ENCODE measurements at regions not wholly inside any gene's neighbourhood (a gene's known extent, or its start where the extent isn't known, plus 50 kb on each side); places are given as distances from the start of the nearest gene placed in this dataset.
"Not testable (repeated sequence)": the region's sequence is repeated elsewhere in the genome, so short reads cannot be mapped to it uniquely, and the experiment has no call there.

DNA sequence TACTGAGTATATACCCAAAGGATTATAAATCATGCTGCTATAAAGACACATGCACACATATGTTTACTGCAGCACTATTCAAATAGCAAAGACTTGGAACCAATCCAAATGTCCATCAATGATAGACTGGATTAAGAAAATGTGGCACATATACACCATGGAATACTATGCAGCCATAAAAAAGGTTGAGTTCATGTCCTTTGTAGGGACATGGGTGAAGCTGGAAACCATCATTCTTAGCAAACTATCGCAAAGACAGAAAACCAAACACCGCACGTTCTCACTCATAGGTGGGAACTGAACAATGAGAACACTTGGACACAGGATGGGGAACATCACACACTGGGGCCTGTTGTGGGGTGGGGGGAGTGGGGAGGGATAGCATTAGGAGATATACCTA lies 378.3 kb upstream of the PIK3R1 start:
- not testable (repeated sequence) for TF ChIP-seq ARNTL (CRISPR knock-in tag; IDR thresholded peaks at IDR 0.05; ENCODE audit: borderline replicate concordance, low read depth); ISL1 (CRISPR knock-in tag; IDR thresholded peaks at IDR 0.05); RARB (CRISPR knock-in tag; IDR thresholded peaks at IDR 0.05); ZNF8 (CRISPR knock-in tag; IDR thresholded peaks at IDR 0.05); OSR1 (CRISPR knock-in tag; IDR thresholded peaks at IDR 0.05); BACH2 (CRISPR knock-in tag; IDR thresholded peaks at IDR 0.05; ENCODE audit: borderline replicate concordance); ZFP30 (CRISPR knock-in tag; IDR thresholded peaks at IDR 0.05); SNAI2 (CRISPR knock-in tag; IDR thresholded peaks at IDR 0.05)
- TF ChIP-seq, protein P1, sequence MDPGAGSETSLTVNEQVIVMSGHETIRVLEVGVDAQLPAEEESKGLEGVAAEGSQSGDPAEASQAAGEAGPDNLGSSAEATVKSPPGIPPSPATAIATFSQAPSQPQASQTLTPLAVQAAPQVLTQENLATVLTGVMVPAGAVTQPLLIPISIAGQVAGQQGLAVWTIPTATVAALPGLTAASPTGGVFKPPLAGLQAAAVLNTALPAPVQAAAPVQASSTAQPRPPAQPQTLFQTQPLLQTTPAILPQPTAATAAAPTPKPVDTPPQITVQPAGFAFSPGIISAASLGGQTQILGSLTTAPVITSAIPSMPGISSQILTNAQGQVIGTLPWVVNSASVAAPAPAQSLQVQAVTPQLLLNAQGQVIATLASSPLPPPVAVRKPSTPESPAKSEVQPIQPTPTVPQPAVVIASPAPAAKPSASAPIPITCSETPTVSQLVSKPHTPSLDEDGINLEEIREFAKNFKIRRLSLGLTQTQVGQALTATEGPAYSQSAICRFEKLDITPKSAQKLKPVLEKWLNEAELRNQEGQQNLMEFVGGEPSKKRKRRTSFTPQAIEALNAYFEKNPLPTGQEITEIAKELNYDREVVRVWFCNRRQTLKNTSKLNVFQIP (CRISPR knock-in tag; IDR thresholded peaks at IDR 0.05; ENCODE audit: borderline replicate concordance, low read depth) = not testable (repeated sequence)
- TF ChIP-seq, protein P2, sequence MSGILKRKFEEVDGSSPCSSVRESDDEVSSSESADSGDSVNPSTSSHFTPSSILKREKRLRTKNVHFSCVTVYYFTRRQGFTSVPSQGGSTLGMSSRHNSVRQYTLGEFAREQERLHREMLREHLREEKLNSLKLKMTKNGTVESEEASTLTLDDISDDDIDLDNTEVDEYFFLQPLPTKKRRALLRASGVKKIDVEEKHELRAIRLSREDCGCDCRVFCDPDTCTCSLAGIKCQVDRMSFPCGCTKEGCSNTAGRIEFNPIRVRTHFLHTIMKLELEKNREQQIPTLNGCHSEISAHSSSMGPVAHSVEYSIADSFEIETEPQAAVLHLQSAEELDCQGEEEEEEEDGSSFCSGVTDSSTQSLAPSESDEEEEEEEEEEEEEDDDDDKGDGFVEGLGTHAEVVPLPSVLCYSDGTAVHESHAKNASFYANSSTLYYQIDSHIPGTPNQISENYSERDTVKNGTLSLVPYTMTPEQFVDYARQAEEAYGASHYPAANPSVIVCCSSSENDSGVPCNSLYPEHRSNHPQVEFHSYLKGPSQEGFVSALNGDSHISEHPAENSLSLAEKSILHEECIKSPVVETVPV (CRISPR knock-in tag; IDR thresholded peaks at IDR 0.05) = not testable (repeated sequence)
- TF ChIP-seq, protein P3, sequence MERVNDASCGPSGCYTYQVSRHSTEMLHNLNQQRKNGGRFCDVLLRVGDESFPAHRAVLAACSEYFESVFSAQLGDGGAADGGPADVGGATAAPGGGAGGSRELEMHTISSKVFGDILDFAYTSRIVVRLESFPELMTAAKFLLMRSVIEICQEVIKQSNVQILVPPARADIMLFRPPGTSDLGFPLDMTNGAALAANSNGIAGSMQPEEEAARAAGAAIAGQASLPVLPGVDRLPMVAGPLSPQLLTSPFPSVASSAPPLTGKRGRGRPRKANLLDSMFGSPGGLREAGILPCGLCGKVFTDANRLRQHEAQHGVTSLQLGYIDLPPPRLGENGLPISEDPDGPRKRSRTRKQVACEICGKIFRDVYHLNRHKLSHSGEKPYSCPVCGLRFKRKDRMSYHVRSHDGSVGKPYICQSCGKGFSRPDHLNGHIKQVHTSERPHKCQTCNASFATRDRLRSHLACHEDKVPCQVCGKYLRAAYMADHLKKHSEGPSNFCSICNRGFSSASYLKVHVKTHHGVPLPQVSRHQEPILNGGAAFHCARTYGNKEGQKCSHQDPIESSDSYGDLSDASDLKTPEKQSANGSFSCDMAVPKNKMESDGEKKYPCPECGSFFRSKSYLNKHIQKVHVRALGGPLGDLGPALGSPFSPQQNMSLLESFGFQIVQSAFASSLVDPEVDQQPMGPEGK (CRISPR knock-in tag; IDR thresholded peaks at IDR 0.05; ENCODE audit: borderline replicate concordance) = not testable (repeated sequence)
- TF ChIP-seq, protein P4, sequence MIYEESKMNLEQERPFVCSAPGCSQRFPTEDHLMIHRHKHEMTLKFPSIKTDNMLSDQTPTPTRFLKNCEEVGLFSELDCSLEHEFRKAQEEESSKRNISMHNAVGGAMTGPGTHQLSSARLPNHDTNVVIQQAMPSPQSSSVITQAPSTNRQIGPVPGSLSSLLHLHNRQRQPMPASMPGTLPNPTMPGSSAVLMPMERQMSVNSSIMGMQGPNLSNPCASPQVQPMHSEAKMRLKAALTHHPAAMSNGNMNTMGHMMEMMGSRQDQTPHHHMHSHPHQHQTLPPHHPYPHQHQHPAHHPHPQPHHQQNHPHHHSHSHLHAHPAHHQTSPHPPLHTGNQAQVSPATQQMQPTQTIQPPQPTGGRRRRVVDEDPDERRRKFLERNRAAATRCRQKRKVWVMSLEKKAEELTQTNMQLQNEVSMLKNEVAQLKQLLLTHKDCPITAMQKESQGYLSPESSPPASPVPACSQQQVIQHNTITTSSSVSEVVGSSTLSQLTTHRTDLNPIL (CRISPR knock-in tag; IDR thresholded peaks at IDR 0.05; ENCODE audit: low read depth) = not testable (repeated sequence)

Measured in SK-N-SH treated with all-trans-retinoic acid at 6 μM for 48 hours (cell line).